Prostate gland (tissue), 2 donors: ENCODE measurements at regions not wholly inside any gene's neighbourhood (a gene's known extent, or its start where the extent isn't known, plus 50 kb on each side); places are given as distances from the start of the nearest gene placed in this dataset.
"Not testable (repeated sequence)": the region's sequence is repeated elsewhere in the genome, so short reads cannot be mapped to it uniquely, and the experiment has no call there.

Experiments
- DNase-seq: peaks from one replicate; pipeline ENCODE4 v3.0.0-alpha.2; 2019; ENCODE audit warnings: low spot score
- H3K27ac ChIP-seq, 2 donors: fragments of 200-600 bp; sonication (generic); 2 replicates each; pipeline ENCODE4 v1.5.1; 2017 to 2019
- H3K27me3 ChIP-seq: fragments of 200-600 bp; sonication (generic); replicated peaks from 2 replicates; pipeline ENCODE4 v1.5.1; 2019; ENCODE audit not compliant: insufficient read depth
- H3K36me3 ChIP-seq, 2 donors: fragments of 200-600 bp; sonication (generic); 1 replicate in 1 of 2; 2 replicates in 1 of 2; pipeline versions ENCODE4 v1.5.1 to v1.8.1; 2017 to 2019
- H3K4me1 ChIP-seq: fragments of 200-600 bp; sonication (generic); replicated peaks from 2 replicates; pipeline ENCODE4 v1.5.1; 2019
- H3K4me3 ChIP-seq, 2 donors: fragments of 200-600 bp; sonication (generic); 2 replicates each; pipeline ENCODE4 v1.5.1; 2017 to 2019
- H3K9me3 ChIP-seq: fragments of 200-600 bp; sonication (generic); 2 replicates; pipeline ENCODE4 v1.5.1; 2017
- CTCF ChIP-seq, 4 experiments: fragments of 200-600 bp in 2 of 4; fragments of 450-650 bp in 2 of 4; sonication (generic) in 2 of 4; IDR thresholded peaks; 1 replicate in 3 of 4; 2 replicates in 1 of 4; pipeline ENCODE4 v1.5.1; 2016 to 2019; ENCODE audit warnings: antibody characterized with exemption in 4 of 4, mild to moderate bottlenecking in 2 of 4, moderate library complexity in 2 of 4
- POLR2A ChIP-seq: fragments of 450-650 bp; IDR thresholded peaks from one replicate; pipeline ENCODE4 v1.6.1; 2016; ENCODE audit warnings: antibody characterized with exemption, mild to moderate bottlenecking
- POLR2AphosphoS5 ChIP-seq: sonication (generic); formaldehyde crosslinking; IDR thresholded peaks from one replicate; pipeline ENCODE4 v1.6.1; 2017; ENCODE audit warnings: antibody characterized with exemption
- WGBS: methylation state at CpG from one replicate; pipeline ENCODE4 v1.1.5; 2018; 5-methylcytosine and 5-hydroxymethylcytosine counted together
- intact Hi-C: fragments of 100-400 bp; cut with DNase I; formaldehyde crosslinking; loops from one replicate; pipeline ENCODE4 v1.14.2; 2022

- Histone ChIP-seq H3K27me3 (no peaks in the 10 kb centered on the region), H3K36me3 (no peaks in the 10 kb centered on the region), H3K4me3 (no peak overlapping the region), H3K9me3 (no peaks in the 10 kb centered on the region), H3K27ac (no peak overlapping the region), H3K4me1 (no peaks in the 10 kb centered on the region)
- no peak for DNase-seq
- TF ChIP-seq CTCF (IDR thresholded peaks at IDR 0.05) = no peak
- TF ChIP-seq POLR2AphosphoS5 = no peak
- no peak for TF ChIP-seq POLR2A
- intact Hi-C loops = no loop called here
- WGBS = 9% methylated on average over 2 of the region's 2 CpGs
Measured at GRCh38 chr11:28903716-28904115, 795.5 kb downstream of the METTL15 start.

- no peaks in the 10 kb centered on the region for H3K27me3 ChIP-seq
- no peaks in the 10 kb centered on the region for H3K4me1 ChIP-seq
- DNase-seq = no peak
- 61% methylated on average over 3 of the region's 3 CpGs for WGBS
- intact Hi-C loops = no loop called here
- no peak overlapping the region for H3K4me3 ChIP-seq
- H3K27ac ChIP-seq = no peak overlapping the region
- no peaks in the 10 kb centered on the region for H3K9me3 ChIP-seq
- H3K36me3 ChIP-seq = no peaks in the 10 kb centered on the region
- TF ChIP-seq CTCF (IDR thresholded peaks at IDR 0.05) (no peak), POLR2AphosphoS5 (no peak), POLR2A (no peak)
Measured at GRCh38 chr11:28900427-28900826, 792.2 kb downstream of the METTL15 start.

GRCh38 chr11:28899706-28900105 is 791.5 kb downstream of the METTL15 start:
- Histone ChIP-seq H3K27me3 (no peaks in the 10 kb centered on the region), H3K27ac (no peak overlapping the region), H3K4me1 (no peaks in the 10 kb centered on the region), H3K36me3 (no peaks in the 10 kb centered on the region), H3K9me3 (no peaks in the 10 kb centered on the region), H3K4me3 (no peak overlapping the region)
- DNase-seq = no peak
- intact Hi-C loops = no loop called here
- TF ChIP-seq POLR2AphosphoS5 = no peak
- no peak for TF ChIP-seq CTCF (IDR thresholded peaks at IDR 0.05)
- TF ChIP-seq POLR2A = no peak

- DNase-seq, intact Hi-C loops, H3K27ac ChIP-seq, H3K27me3 ChIP-seq, H3K4me3 ChIP-seq, H3K9me3 ChIP-seq, H3K36me3 ChIP-seq, H3K4me1 ChIP-seq: not testable (repeated sequence)
- WGBS = 97% methylated on average over 25 of the region's 26 CpGs
Measured at GRCh38 chr11:28890601-28891040, 782.4 kb downstream of the METTL15 start.

GRCh38 chr11:28887681-28888080 is 779.5 kb downstream of the METTL15 start:
- WGBS = 20% methylated on average over 1 of the region's 1 CpG
- Histone ChIP-seq H3K27ac (no peak overlapping the region), H3K36me3 (no peaks in the 10 kb centered on the region), H3K9me3 (no peaks in the 10 kb centered on the region), H3K4me3 (no peak overlapping the region), H3K27me3 (no peaks in the 10 kb centered on the region), H3K4me1 (no peaks in the 10 kb centered on the region)
- DNase-seq = no peak
- TF ChIP-seq POLR2A (no peak), CTCF (IDR thresholded peaks at IDR 0.05) (no peak), POLR2AphosphoS5 (no peak)
- intact Hi-C loops = no loop called here
